ENCODE measurements at regions not wholly inside any gene's neighbourhood (a gene's known extent, or its start where the extent isn't known, plus 50 kb on each side); places are given as distances from the start of the nearest gene placed in this dataset.
A peak's percentile ranks its signal among the peaks of the same experiment; 100 is the strongest.

DNA sequence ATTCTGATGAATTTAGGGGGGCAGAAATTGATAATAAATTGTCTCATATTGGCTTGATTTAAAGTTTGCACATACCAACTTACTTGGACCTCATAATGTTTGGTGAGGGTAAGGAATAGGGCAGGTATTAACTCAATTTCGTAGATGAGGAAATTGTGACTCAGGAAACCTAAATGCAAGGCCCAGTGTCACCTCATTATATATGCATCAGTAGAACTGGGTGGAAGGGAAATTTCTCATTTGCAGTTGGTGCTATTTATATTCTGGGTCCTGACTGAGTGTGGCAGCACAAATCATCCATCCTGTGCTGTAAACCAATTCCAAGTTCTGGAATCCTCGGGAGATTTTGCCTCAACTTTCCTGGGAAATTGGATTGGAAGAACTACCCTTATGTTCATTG lies 103.0 kb downstream of the SPATA31D1 start:
- POLR2A ChIA-PET = no interaction called here

DNA sequence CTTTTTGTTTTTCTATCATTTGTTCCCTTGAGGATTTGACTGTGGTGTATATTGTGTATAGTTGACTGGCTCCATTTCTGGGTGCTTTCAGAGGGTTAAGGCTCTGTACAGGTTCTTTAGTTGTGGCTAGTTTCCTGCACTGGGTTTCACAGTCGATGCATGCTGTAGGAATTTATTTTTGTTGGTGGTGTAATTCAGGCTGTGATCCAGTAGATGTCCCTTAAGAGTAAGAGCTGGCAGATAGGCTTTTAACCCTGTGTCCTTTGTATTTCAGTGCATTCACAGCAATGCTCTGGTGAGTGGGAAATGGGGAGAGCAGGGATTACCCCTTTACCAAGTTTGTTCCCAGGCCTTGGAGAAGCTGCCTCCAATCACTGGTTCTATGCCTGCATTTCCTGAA lies 112.9 kb downstream of the SPATA31D1 start:
- Mint-ChIP-seq H3K4me3 (no peak overlapping the region), H3K27ac (no peak overlapping the region), H3K9me3 (ENCODE audit: insufficient read depth) (peaks cover 18% of the 10 kb centered on the region), H3K27me3 (no peaks in the 10 kb centered on the region), H3K4me1 (peaks cover 12% of the 10 kb centered on the region)
- Histone ChIP-seq H3K36me3 (replicated peaks in 1 of 2; ENCODE audit: control extremely low read depth in 1 of 2, control insufficient read depth in 1 of 2, extremely low read depth in 1 of 2, insufficient read depth in 2 of 2, low read length in 1 of 2) (no peaks in the 10 kb centered on the region), H3K9me3 (ENCODE audit: control extremely low read depth in 1 of 3, control insufficient read depth in 2 of 3, insufficient read depth in 1 of 3, low read length in 2 of 3) (peaks cover 3 to 16% (median 11%) of the 10 kb centered on the region in 3 donors), H3K27ac (ENCODE audit: low read length in 2 of 2) (no peak overlapping the region), H3K4me3 (ENCODE audit: control extremely low read depth in 1 of 5, extremely low read depth in 1 of 5, insufficient read depth in 1 of 5, low read depth in 2 of 5, low read length in 4 of 5) (no peak overlapping the region), H3K9ac (ENCODE audit: low read length) (no peak overlapping the region), H3K4me2 (replicated peaks; ENCODE audit: low read depth, low read length, poor library complexity, severe bottlenecking) (no peak overlapping the region), H3K27me3 (replicated peaks in 1 of 4; ENCODE audit: control extremely low read depth in 1 of 4, control insufficient read depth in 3 of 4, insufficient read depth in 4 of 4, low read length in 3 of 4) (no peaks in the 10 kb centered on the region), H2AFZ (ENCODE audit: insufficient read depth, low read depth, low read length, poor library complexity, severe bottlenecking) (no peak overlapping the region), H3K79me2 (ENCODE audit: control insufficient read depth, insufficient read depth, low read length) (no peaks in the 10 kb centered on the region), H4K20me1 (ENCODE audit: control insufficient read depth, insufficient read depth, low read length, poor library complexity, severe bottlenecking) (no peaks in the 10 kb centered on the region), H3K4me1 (ENCODE audit: control insufficient read depth in 2 of 2, insufficient read depth in 2 of 2, low read length in 2 of 2) (peaks cover 0 to 3% of the 10 kb centered on the region in 2 donors)
- ATAC-seq (ENCODE audit: low read depth) = no peak
- WGBS (ENCODE audit: insufficient coverage) = 86% methylated on average over 1 of the region's 1 CpG
- CTCF ChIA-PET = interaction anchor here (1.5 kb wide), 1 partner anchor 505 kb away, joined by 3 read pairs; no protein-coding TSS in a partner anchor
- no peak for DNase-seq
- TF ChIP-seq, protein P1, sequence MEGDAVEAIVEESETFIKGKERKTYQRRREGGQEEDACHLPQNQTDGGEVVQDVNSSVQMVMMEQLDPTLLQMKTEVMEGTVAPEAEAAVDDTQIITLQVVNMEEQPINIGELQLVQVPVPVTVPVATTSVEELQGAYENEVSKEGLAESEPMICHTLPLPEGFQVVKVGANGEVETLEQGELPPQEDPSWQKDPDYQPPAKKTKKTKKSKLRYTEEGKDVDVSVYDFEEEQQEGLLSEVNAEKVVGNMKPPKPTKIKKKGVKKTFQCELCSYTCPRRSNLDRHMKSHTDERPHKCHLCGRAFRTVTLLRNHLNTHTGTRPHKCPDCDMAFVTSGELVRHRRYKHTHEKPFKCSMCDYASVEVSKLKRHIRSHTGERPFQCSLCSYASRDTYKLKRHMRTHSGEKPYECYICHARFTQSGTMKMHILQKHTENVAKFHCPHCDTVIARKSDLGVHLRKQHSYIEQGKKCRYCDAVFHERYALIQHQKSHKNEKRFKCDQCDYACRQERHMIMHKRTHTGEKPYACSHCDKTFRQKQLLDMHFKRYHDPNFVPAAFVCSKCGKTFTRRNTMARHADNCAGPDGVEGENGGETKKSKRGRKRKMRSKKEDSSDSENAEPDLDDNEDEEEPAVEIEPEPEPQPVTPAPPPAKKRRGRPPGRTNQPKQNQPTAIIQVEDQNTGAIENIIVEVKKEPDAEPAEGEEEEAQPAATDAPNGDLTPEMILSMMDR (IDR thresholded peaks at IDR 0.05) = no peak
- TF ChIP-seq EZH2 (IDR thresholded peaks at IDR 0.05; ENCODE audit: borderline replicate concordance, insufficient read depth, low read depth, low read length, poor library complexity, severe bottlenecking) = no peak
- POLR2A ChIA-PET = no interaction called here
- intact Hi-C loops (cut with micrococcal nuclease) = no loop called here

More for the DNA sequence above, 103.0 kb downstream of the SPATA31D1 start:
- peak; percentile 65 for DNase-seq
- intact Hi-C loops (cut with micrococcal nuclease) = loop anchor here (1.0 kb wide), 1 partner anchor 37 kb away; no protein-coding TSS in a partner anchor
- H3K36me3 ChIP-seq (replicated peaks in 1 of 2; ENCODE audit: control extremely low read depth in 1 of 2, control insufficient read depth in 1 of 2, extremely low read depth in 1 of 2, insufficient read depth in 2 of 2, low read length in 1 of 2) = no peaks in the 10 kb centered on the region
- WGBS (ENCODE audit: insufficient coverage) = 0% methylated on average over 1 of the region's 2 CpGs
- H3K4me1 ChIP-seq (ENCODE audit: control insufficient read depth in 2 of 2, insufficient read depth in 2 of 2, low read length in 2 of 2) = peaks cover 41% of the 10 kb centered on the region in 2 donors
- peak overlapping the region; percentile 19 for H2AFZ ChIP-seq (ENCODE audit: insufficient read depth, low read depth, low read length, poor library complexity, severe bottlenecking)
- peak overlapping the region; percentile 60 to 77 for H3K27ac ChIP-seq (ENCODE audit: low read length in 2 of 2)
- Mint-ChIP-seq H3K9me3 (ENCODE audit: insufficient read depth) (no peaks in the 10 kb centered on the region), H3K4me3 (peak overlapping the region; percentile 70), H3K27ac (peak overlapping the region; percentile 85), H3K27me3 (no peaks in the 10 kb centered on the region), H3K4me1 (peaks cover 56% of the 10 kb centered on the region)
- no peaks in the 10 kb centered on the region for H3K27me3 ChIP-seq (replicated peaks in 1 of 4; ENCODE audit: control extremely low read depth in 1 of 4, control insufficient read depth in 3 of 4, insufficient read depth in 4 of 4, low read length in 3 of 4)
- CTCF ChIA-PET = no interaction called here
- peak overlapping the region; percentile 34 for H3K9ac ChIP-seq (ENCODE audit: low read length)
- TF ChIP-seq EZH2 (IDR thresholded peaks at IDR 0.05; ENCODE audit: borderline replicate concordance, insufficient read depth, low read depth, low read length, poor library complexity, severe bottlenecking) = no peak
- TF ChIP-seq, protein P1 (IDR thresholded peaks at IDR 0.05) = no peak
- no peaks in the 10 kb centered on the region for H4K20me1 ChIP-seq (ENCODE audit: control insufficient read depth, insufficient read depth, low read length, poor library complexity, severe bottlenecking)
- peak overlapping the region; percentile 70 for H3K4me2 ChIP-seq (replicated peaks; ENCODE audit: low read depth, low read length, poor library complexity, severe bottlenecking)
- ATAC-seq (ENCODE audit: low read depth) = peak; percentile 78
- H3K9me3 ChIP-seq (ENCODE audit: control extremely low read depth in 1 of 3, control insufficient read depth in 2 of 3, insufficient read depth in 1 of 3, low read length in 2 of 3) = no peaks in the 10 kb centered on the region
- no peaks in the 10 kb centered on the region for H3K79me2 ChIP-seq (ENCODE audit: control insufficient read depth, insufficient read depth, low read length)
- H3K4me3 ChIP-seq (ENCODE audit: control extremely low read depth in 1 of 5, extremely low read depth in 1 of 5, insufficient read depth in 1 of 5, low read depth in 2 of 5, low read length in 4 of 5) = peak overlapping the region in 1 of 5 experiments; percentile 35
